GM21528 (cell line): ENCODE measurements at regions not wholly inside any gene's neighbourhood (a gene's known extent, or its start where the extent isn't known, plus 50 kb on each side); places are given as distances from the start of the nearest gene placed in this dataset.

ENCODE experiments used
- ATAC-seq: cut with Tn5 transposase; IDR thresholded peaks from one replicate; pipeline ENCODE4 v1.9.1; 2021; ENCODE audit warnings: mild to moderate bottlenecking, moderate library complexity; ENCODE audit not compliant: unreplicated experiment, low FRiP score

DNA sequence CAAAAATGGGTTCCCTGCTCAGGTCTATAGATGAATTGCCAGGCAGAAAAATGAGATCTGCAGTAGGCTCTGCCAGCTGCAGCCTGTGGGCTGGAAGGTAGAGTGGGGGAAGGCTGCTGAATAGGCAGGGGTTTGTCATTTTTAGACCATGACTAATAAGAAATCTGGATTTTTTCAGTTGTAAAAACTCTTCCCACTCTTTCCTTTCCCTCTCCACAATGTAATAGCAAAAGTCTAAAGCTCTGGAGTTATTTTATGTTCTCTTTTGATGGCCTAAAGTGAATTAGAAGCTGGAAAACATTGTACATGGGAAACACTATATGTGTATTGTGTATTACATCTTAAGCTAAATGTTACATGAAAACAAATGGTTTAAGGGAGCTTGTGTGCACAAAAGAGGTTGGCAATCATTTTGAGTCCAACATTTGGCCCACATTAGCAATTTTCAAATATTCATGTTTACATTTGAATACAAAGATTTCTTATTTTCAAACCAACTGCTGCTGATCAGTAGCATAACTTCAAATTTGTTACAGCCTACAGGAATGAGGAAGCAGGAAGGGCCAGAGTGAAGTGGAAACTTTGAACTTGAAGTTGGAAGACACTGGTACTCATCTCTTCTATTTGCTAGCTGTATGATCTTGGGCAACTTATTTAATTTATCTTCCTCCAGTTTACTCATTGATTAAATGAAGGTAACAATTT, 407.1 kb downstream of the SLC4A3 start:
- no peak for ATAC-seq

DNA sequence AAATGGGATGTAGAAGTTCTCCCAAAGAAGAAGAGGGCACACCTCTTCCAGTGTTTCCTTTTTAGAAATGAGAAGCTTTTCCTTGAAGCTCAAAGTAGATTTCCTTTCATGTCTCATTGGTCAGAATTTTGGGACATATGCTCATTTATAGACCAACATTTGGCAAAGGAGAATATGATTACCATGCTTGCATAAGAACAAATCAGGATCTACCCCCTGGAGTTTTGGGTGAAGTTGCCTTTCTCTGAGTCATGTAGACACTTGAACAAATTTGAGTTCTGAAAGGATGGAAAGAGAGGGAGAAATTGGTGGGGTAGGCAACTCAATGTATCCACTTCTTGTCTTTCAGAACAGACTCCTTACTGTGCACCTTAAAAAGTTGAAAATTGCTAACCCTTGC, 409.0 kb downstream of the SLC4A3 start:
- no peak for ATAC-seq

DNA sequence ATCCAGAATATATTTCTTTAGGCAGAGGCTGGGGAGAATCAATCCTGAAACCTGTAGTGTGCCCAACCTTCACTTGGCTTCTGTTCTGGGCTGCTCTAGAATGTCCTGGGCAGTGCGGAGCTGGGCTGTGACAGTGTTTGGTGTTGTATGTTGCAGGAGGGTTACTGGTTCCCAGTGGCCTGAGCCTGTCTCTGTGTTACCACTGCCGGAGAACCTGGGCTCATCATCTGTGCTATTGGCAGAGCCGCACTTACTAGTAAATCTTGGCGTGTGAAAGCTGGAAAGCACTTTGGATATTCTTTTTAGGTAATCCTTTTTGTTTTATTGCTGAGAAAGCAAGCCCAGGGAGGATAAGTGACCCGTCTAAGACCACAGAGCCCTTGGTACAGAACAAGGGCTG, 412.9 kb downstream of the SLC4A3 start:
- ATAC-seq, result no peak

DNA sequence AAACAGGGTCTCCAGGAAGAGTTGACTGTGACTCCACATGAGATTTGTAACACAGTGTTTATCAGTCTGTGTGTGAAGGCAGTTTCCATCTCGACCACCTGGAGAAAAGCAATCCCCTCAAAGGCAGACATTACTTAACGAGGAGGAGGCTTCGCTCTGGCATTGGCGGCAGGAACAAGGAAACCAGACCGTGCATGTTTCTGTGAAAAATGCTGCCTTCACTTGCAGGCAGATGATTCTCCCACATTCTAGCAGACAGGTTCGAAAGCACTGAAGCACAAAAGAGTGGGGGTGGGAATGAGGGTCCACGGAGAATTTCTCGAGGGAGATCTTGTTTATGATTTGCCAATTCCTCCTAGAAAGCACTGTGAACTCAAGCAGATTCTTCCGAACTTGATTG, 414.0 kb downstream of the SLC4A3 start:
- no peak for ATAC-seq

DNA sequence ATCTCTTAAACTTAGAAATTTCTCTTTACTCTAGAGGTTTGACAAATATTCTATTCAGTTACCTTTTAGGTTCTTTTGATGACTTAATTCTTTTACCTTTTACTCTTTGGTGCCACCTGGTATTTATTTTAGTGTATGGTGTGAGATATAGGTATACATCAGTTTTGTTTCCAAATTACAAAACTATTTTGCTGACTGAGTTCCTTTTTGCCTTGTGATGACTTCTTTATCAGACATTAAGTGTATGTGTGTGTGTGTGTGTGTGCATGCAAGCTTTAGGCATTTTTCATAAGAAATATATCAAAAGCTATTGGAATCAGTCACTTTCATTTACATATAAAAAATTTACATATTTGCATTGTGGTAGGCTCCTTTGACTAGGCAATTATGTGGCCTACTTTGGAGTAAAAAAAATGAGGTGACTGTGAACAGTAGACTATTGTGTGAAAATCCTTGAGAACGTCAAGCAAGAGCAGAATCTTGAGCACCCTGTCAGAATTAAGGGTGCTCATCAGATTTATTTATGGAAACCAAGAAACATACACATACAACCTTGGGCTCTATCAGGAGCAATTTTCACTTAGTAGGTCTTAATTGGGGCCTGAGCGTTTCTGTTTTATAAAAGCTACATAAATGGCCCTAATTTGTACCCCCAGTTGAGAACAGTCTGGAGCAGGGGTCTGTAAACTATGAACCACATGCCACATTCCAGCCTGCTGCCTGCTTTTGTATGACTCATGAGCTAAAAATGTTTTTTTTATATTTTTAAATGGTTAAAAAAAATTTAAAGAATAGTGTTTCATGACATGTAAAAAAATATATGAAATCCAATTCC, 415.9 kb downstream of the SLC4A3 start:
- no peak for ATAC-seq

DNA sequence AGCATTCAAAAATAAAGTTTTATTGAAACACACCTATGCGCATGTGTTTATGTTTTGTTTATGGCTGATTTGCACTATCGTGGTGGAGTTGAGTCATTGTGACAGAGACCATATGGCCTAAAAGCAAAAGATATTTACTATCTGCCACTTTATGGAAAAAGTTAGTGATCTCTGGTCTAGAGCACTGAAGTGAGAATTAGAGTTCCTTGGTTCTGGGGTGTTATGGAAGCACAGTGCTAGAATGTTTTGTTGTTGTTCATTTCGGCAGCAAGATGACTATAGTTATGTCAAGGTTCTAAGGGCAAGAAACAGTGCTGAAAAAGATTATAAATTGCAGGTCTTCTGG, 416.5 kb downstream of the SLC4A3 start:
- no peak for ATAC-seq

DNA sequence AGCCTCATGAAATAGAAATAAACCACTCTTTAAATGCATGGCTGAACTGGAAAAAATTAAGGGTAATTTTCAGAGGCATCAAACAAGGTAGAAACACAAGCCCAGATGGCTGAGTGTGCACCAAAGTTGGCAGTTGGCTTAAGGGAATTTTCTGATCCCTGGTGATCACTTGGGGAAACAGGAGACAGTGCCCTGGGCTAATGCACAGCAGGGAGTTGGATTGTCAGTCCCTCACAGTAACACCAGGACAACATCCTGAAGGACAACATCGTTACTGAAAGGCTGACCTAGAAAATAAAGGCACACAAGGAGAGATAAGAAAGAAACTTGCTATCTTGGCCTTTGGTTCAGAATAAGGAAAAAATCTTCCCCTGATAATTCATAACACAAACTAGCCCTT, 417.0 kb downstream of the SLC4A3 start:
- no peak for ATAC-seq

DNA sequence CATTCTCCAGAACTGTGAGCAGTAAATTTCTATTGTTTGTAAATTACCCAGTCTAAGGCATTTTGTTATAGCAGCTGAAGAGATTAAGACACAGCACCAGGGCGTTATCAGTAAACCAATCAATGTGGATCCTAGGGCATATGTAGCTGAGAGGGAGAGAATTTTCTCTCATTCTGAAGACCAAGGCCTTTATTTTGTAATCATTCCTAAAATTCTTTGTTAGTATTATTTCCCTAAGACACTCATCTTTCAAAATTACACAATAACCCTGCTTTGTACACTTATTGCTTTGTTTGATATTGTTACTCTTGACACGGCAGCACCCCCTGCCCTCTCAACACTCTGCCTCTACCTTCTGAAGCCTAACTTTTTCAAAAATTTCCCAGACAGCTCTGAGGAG, 419.1 kb downstream of the SLC4A3 start:
- no peak for ATAC-seq

DNA sequence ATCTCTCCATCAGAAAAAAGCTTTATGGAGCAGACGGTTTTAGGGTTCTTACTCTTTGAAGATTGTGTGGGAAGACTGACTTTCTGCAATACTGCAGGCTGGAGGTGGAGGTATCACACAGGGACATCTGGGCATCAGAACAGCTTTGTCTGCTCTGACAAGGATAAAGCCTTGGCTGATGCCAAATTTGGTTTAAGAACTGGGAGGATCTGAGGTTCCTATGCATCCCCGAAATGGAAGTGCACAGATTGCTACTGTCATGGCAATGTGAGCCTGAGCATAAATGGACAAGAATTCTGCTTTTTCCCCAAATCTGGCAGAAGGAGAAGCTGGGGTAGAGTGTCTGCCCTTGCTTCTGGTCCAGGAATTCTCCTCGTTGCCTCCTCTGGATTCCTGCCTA, 424.3 kb downstream of the SLC4A3 start:
- ATAC-seq, result no peak

DNA sequence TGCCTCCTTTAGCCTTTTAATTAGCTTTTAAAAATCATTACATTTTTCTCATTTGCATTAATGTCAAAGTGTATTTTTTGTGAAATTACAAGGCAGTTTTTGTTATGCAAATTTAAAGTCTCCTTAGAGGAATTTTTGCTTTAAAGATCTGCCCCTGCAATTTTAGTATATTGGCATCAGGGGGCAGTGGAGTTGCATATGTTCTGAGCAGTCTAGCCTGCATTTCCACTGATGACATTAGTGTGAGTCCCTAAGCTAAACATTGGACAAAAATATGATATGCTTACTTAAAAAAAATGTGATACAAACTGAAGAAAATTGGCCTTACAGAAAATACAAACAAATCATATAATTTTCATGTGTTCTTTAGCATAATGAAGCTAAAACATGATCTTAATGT, 426.5 kb downstream of the SLC4A3 start:
- no peak for ATAC-seq

DNA sequence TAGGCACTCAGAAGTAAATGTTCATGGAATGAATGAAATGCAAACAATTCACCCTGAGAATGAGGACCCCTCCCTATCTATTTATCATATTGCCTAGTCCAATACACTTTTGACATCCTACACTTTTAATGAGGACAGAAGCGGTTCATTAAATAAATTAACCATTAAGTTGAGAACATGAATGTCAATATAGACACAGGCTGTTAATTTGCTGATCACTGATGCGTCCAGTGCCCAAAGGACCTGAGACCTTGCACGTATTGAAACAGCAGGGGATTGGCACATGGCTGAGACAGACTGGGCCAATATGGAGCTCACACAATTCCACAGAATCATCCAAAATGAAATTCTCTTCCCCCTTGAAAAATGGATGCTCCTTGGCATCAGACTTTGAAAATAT, 430.0 kb downstream of the SLC4A3 start:
- no peak for ATAC-seq

DNA sequence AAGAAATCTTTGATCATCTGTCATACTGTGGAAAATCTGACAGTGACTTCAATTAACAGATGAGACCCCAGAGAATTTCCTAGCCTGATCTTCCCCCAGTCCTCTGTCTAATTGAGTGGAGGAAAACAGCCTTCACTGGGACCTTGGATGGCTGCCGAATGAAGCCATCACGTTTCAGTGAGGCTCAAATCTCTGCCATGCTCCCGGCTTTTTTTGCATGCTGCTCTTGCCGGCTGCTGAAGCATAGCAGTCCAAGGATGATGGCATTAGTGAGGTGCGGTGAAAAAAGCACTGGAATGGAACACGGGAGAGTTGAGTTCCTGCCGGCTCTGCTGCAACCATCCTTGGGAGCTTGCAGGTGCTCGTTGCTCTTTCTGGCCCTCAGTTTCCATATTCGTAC, 430.5 kb downstream of the SLC4A3 start:
- no peak for ATAC-seq

DNA sequence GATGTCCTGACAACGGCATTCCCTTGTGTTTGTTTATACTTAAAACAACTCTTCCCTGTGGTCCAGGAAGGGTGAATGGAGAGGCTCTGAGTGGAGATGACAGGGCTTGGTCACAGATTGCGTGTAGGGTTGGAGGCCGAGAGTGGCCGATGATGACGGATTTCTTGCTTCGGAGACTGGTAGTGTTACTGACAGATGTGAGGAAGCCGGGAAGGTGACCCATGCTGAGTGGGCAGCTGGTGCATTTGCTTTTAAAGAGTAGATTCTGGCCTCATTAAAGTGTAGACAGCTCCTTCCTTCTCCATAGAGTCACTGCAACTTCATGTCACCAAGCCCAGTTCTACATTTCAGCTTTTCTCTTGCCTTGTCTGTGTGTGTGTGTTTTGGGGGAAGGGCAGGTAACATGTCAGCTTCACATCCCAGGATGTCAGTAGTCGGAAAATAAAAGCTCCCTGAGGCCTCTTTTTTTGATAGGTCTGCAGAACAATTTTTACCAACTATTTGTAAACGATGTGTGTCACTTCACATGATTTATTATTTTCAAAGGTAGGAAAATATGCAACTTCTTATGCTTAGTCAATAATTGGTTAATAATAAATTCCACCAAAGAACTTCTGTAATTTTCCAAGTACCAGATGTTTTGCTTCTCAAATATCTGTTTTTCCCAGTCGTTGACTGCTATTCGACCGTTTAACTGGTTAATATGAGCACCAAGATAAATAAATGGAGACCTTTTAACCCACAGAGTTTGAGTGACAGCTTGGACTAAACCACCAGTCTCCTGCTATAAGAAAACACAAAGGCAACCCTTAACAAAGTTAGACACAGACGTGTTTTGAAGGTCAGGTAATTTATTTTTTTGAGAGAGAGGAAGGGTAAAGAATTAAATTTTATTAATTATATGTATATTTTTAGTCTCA, 436.9 kb downstream of the SLC4A3 start:
- no peak for ATAC-seq

DNA sequence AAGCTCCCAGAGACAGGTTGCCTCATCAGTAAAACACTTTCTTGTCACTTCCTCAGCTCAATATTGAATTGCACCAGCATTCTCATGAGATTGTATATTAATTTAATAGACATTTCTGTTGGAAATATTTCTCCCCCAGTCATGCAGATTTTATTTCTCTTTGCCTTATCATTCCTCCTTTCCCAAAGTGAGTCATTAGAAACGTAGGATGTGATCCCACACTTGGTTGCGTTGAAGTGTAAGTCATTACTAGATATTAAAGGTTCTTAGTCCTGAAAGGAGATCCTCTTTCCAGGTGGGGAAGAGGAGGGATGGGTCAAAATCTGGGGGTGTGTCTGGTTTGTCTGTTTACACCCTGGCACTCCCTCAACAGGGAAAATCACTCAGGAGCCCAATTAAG, 438.2 kb downstream of the SLC4A3 start:
- no peak for ATAC-seq

DNA sequence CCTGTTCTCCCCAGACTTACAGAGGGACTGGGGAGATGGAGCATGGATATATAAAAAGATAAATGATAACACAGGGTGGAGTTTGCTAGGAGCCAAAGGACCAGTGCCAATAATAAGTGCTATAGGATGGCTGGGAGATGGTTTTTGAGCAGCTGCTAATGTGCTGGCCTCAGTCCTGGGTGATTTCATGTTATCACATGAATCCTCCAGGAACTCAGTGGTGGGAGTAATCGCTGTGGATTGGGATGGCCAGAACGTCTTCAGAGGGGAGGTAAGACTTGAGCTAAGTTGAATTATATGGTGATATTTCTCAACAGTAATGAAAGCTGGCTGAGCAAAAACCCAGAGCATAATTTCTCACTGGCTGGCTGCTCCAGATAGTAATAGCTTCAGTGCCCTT, 441.4 kb downstream of the SLC4A3 start:
- ATAC-seq, result no peak

DNA sequence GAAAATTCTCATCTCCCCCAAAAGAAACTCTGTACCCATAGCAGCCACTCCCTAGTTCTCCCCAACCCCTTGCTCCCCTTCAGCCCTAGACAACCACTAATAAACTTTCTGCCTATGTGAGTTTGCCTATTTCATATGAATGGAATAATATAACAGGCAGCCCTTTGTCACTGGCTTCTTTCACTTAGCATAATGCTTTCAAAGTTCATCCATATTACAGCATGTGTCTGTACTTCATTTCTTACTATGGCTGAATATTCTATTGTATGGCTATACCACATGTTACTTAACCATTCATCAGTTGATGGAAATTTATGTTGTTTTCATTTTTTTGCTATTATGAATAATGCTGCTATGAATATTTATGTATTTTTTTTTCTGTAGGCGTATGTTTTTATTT, 442.9 kb downstream of the SLC4A3 start:
- ATAC-seq, result no peak

DNA sequence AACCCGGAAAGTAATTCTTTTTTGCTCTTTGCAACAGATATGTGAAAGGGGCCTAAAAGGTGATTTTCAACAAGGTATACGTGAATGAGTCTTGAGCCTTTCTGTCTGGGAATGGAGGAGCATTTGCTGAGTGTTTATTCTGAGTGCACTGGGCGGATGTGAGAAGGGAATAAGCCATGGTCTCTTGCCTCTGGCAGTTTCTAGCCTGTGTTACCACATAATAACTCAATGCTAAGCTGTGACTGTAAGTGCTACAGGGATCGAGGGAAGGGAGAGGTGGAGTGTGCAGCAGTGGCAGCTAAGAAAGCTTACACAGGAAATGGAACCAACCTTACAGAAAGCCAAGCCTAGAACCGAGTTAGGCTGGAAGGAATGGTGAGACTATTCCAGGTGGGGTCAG, 444.3 kb downstream of the SLC4A3 start:
- no peak for ATAC-seq

DNA sequence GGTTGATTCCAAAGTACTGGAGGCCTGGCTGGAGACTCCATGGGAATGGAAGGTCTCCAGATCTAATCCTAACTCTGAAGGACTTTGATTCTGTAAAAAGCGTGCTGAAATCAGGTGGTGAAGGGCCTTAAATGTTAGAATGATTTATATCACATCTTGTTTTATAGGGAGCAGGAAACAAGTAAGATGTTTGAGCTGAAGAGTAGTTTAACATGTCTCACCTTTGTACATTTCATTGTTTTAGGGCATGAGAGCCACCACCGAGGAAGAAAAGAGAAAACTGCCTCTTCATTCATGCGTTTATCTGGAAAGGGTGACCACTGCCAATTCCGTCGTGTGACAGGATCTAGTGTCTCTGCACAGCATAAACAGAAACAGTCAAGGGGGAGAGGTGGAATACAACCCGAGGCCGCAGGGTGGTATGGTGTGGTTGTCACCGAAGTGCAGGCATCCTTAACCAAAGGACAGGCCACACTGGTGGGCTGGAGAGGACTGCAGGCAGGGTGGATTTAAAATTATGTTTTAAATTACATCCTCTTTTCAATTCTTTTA, 445.3 kb downstream of the SLC4A3 start:
- ATAC-seq, result no peak

DNA sequence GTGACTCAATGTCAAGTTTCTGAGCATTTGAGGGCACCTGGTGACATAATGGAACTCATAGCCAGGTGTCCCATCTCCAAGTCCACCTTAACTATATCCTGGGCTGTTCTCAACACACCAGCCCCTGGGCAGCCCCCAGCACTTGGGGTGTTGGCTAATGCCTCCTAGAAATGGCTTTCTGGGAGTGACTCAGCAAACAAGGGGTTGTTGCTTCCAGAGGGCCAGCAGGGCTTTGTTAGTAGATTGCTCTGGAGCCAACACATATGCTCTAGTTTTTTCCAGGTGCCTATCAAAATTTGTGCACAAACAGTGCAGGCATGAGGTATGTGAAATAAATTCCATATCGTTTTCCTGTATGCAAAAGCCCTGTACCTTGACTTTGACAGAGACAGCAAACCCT, 448.4 kb downstream of the SLC4A3 start:
- no peak for ATAC-seq

DNA sequence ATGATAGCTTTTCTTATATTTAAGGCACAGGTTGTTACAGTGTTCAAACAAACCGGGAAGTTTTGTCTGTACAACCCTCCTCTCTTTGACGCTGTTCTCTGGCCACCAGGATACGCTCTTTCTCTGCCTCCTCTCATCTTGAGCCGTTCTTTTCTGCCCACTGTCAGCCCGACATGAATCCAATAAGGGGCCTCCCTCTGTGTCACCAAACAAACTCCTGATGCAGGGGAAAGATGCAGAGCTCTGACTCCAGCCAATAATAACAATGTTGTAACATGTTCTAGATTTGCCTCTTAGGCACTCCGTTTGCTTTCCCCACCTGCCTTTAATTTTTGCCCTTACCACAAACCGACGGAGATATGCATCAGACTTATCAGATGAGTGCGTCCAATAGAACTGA, 449.3 kb downstream of the SLC4A3 start:
- ATAC-seq, result no peak

DNA sequence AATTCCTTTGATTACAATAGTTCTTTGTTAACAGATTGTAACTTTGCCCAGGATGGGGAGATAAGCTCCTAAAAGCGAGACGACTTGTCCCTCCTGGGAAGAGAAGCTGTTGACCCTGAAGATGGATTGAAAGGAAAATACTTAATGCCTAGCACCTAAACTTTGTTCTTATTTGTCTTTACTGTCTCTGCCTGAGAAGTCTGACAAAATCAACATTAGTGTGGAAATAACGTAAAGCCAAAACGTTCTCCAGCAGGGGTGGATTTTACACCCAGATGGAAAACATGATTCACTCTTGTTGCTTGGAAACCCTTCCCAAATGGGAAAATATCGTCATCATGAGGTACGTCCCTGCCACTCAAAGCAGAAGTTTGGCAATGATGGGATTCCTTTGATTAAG, 450.1 kb downstream of the SLC4A3 start:
- ATAC-seq, result no peak
